ENCODE measurements at regions not wholly inside any gene's neighbourhood (a gene's known extent, or its start where the extent isn't known, plus 50 kb on each side); places are given as distances from the start of the nearest gene placed in this dataset.

GRCh38 chr7:94174956-94175355 is 170.8 kb upstream of the BET1 start:
- no peak for FAIRE-seq
- H3K27ac Mint-ChIP-seq (ENCODE audit: unreplicated experiment), result no peak overlapping the region

DNA sequence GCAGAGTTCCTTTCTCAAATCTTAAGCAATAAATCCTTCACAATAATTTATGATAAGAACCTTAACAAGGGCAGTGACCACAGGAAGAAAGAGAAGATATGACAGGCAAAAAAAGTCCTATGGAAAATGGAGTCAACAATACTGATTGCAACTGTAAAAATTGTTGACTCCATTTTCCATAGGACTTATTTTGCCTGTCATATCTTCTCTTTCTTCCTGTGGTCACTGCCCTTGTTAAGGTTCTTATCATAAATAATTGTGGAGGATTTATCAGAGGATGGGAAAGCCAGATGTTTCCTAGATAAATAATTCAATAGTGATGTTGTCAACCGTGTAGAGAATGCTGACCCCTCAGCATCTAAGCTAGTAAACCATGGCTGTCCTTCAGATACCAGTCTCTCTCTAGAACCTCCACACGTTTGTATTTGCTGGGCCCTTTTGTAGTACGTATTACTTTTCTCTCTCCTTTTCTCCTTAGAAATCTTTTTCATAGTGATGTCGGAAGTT is 172.6 kb upstream of the BET1 start:
- no peaks in the 10 kb centered on the region for H3K27me3 ChIP-seq (ENCODE audit: insufficient read depth, low read length)
- H3K4me3 ChIP-seq (ENCODE audit: insufficient read depth, low read depth, low read length), result no peak overlapping the region
- H3K79me2 ChIP-seq (ENCODE audit: insufficient read depth, low read length), result no peaks in the 10 kb centered on the region
- H3K36me3 Mint-ChIP-seq (ENCODE audit: low read depth, unreplicated experiment), result no peaks in the 10 kb centered on the region
- H3K27me3 Mint-ChIP-seq (ENCODE audit: low read depth, unreplicated experiment), result no peaks in the 10 kb centered on the region
- peaks cover 3% of the 10 kb centered on the region for H3K4me1 Mint-ChIP-seq (ENCODE audit: low read depth, unreplicated experiment)
- FAIRE-seq (no peak), DNase-seq (ENCODE audit: low read depth) (no peak)
- H3K9me3 Mint-ChIP-seq (ENCODE audit: unreplicated experiment), result no peaks in the 10 kb centered on the region
- no peaks in the 10 kb centered on the region for H4K20me1 ChIP-seq (ENCODE audit: insufficient read depth, low read length)
- H3K27ac Mint-ChIP-seq (ENCODE audit: unreplicated experiment), result no peak overlapping the region
- H3K4me2 ChIP-seq (ENCODE audit: low read length), result no peak overlapping the region
- no peak overlapping the region for H2AFZ ChIP-seq (ENCODE audit: low read depth, low read length)
- no peak overlapping the region for H3K9ac ChIP-seq (ENCODE audit: low read length)
- TF ChIP-seq EZH2 (IDR thresholded peaks at IDR 0.05; ENCODE audit: insufficient read depth, low read length), result no peak
- no peak for TF ChIP-seq CTCF (IDR thresholded peaks at IDR 0.05; ENCODE audit: insufficient read depth, low read depth, low read length)
- H3K27ac ChIP-seq (ENCODE audit: low read depth, low read length), result no peak overlapping the region
- H3K4me3 Mint-ChIP-seq (ENCODE audit: unreplicated experiment), result no peak overlapping the region
- H3K4me1 ChIP-seq (ENCODE audit: insufficient read depth, low read length), result no peaks in the 10 kb centered on the region
- no peaks in the 10 kb centered on the region for H3K36me3 ChIP-seq (ENCODE audit: insufficient read depth, low read length)
- no peaks in the 10 kb centered on the region for H3K9me3 ChIP-seq (ENCODE audit: insufficient read depth, low read depth, low read length)

More at GRCh38 chr7:94174956-94175355, 170.8 kb upstream of the BET1 start:
- no peaks in the 10 kb centered on the region for H3K36me3 Mint-ChIP-seq (ENCODE audit: low read depth, unreplicated experiment)
- no peaks in the 10 kb centered on the region for H3K27me3 Mint-ChIP-seq (ENCODE audit: low read depth, unreplicated experiment)
- H3K9ac ChIP-seq (ENCODE audit: low read length), result no peak overlapping the region
- peaks cover 3% of the 10 kb centered on the region for H3K4me1 Mint-ChIP-seq (ENCODE audit: low read depth, unreplicated experiment)
- H3K9me3 Mint-ChIP-seq (ENCODE audit: unreplicated experiment), result no peaks in the 10 kb centered on the region
- no peaks in the 10 kb centered on the region for H3K79me2 ChIP-seq (ENCODE audit: insufficient read depth, low read length)
- H3K9me3 ChIP-seq (ENCODE audit: insufficient read depth, low read depth, low read length), result no peaks in the 10 kb centered on the region
- H3K4me1 ChIP-seq (ENCODE audit: insufficient read depth, low read length), result no peaks in the 10 kb centered on the region
- no peaks in the 10 kb centered on the region for H3K36me3 ChIP-seq (ENCODE audit: insufficient read depth, low read length)
- no peaks in the 10 kb centered on the region for H3K27me3 ChIP-seq (ENCODE audit: insufficient read depth, low read length)
- H3K4me3 Mint-ChIP-seq (ENCODE audit: unreplicated experiment), result no peak overlapping the region
- H2AFZ ChIP-seq (ENCODE audit: low read depth, low read length), result no peak overlapping the region
- TF ChIP-seq CTCF (IDR thresholded peaks at IDR 0.05; ENCODE audit: insufficient read depth, low read depth, low read length) (no peak), EZH2 (IDR thresholded peaks at IDR 0.05; ENCODE audit: insufficient read depth, low read length) (no peak)
- H3K4me3 ChIP-seq (ENCODE audit: insufficient read depth, low read depth, low read length), result no peak overlapping the region
- no peak overlapping the region for H3K27ac ChIP-seq (ENCODE audit: low read depth, low read length)
- H4K20me1 ChIP-seq (ENCODE audit: insufficient read depth, low read length), result no peaks in the 10 kb centered on the region
- no peak for DNase-seq (ENCODE audit: low read depth)
- no peak overlapping the region for H3K4me2 ChIP-seq (ENCODE audit: low read length)

DNA sequence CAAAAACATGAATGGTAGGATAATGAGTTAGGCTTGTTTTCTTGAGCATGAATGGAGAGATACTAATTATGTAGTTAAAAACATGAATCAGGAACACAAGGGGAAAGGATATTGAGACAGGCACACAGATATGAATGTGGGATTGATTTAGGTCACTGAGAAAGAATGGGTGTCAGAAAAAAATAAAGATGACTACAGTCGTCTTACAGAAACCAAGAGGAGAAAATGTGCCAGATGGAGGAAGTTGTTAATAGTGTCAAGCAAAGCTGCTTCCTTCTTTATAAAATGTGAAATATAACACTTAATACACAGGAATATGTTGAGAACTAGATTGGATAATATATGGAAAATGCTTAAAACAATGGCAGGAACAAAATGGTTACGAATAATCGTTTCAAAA is 173.3 kb upstream of the BET1 start:
- no peak overlapping the region for H3K9ac ChIP-seq (ENCODE audit: low read length)
- Mint-ChIP-seq H3K36me3 (ENCODE audit: low read depth, unreplicated experiment) (no peaks in the 10 kb centered on the region), H3K27ac (ENCODE audit: unreplicated experiment) (no peak overlapping the region), H3K4me3 (ENCODE audit: unreplicated experiment) (no peak overlapping the region), H3K4me1 (ENCODE audit: low read depth, unreplicated experiment) (peaks cover 7% of the 10 kb centered on the region), H3K9me3 (ENCODE audit: unreplicated experiment) (no peaks in the 10 kb centered on the region), H3K27me3 (ENCODE audit: low read depth, unreplicated experiment) (no peaks in the 10 kb centered on the region)
- H3K79me2 ChIP-seq (ENCODE audit: insufficient read depth, low read length), result no peaks in the 10 kb centered on the region
- FAIRE-seq (no peak), DNase-seq (ENCODE audit: low read depth) (no peak)
- no peak overlapping the region for H3K4me2 ChIP-seq (ENCODE audit: low read length)
- no peaks in the 10 kb centered on the region for H4K20me1 ChIP-seq (ENCODE audit: insufficient read depth, low read length)
- H3K36me3 ChIP-seq (ENCODE audit: insufficient read depth, low read length), result no peaks in the 10 kb centered on the region
- H3K9me3 ChIP-seq (ENCODE audit: insufficient read depth, low read depth, low read length), result no peaks in the 10 kb centered on the region
- H3K4me1 ChIP-seq (ENCODE audit: insufficient read depth, low read length), result peaks cover 5% of the 10 kb centered on the region
- TF ChIP-seq CTCF (IDR thresholded peaks at IDR 0.05; ENCODE audit: insufficient read depth, low read depth, low read length) (no peak), EZH2 (IDR thresholded peaks at IDR 0.05; ENCODE audit: insufficient read depth, low read length) (no peak)
- no peak overlapping the region for H3K27ac ChIP-seq (ENCODE audit: low read depth, low read length)
- no peak overlapping the region for H2AFZ ChIP-seq (ENCODE audit: low read depth, low read length)
- no peak overlapping the region for H3K4me3 ChIP-seq (ENCODE audit: insufficient read depth, low read depth, low read length)
- H3K27me3 ChIP-seq (ENCODE audit: insufficient read depth, low read length), result no peaks in the 10 kb centered on the region

Data from astrocyte (in vitro differentiated cells and primary cell).